ENCODE measurements at regions not wholly inside any gene's neighbourhood (a gene's known extent, or its start where the extent isn't known, plus 50 kb on each side); places are given as distances from the start of the nearest gene placed in this dataset.

GRCh38 chr5:21263361-21263760 is 1275.4 kb upstream of the CDH18 start:
- DNase-seq: no peak
- no peak for TF ChIP-seq CTCF (IDR thresholded peaks at IDR 0.05; ENCODE audit: low read length)
- no peak for TF ChIP-seq EZH2phosphoT487 (IDR thresholded peaks at IDR 0.05; ENCODE audit: low read length)
- no peak for TF ChIP-seq EZH2 (optimal IDR thresholded peaks at IDR 0.05; ENCODE audit: low read depth, low read length)
- H3K9ac ChIP-seq (ENCODE audit: low read length): no peak overlapping the region
- no peaks in the 10 kb centered on the region for H3K9me3 ChIP-seq (replicated peaks; ENCODE audit: insufficient read depth, low read length)
- no peak overlapping the region for H2AFZ ChIP-seq (ENCODE audit: low read length)
- no peaks in the 10 kb centered on the region for H3K79me2 ChIP-seq (ENCODE audit: low read length)
- no peak overlapping the region for H3K4me3 ChIP-seq (ENCODE audit: low read length)
- H3K9me2 ChIP-seq (replicated peaks; ENCODE audit: insufficient read depth, low read length): no peaks in the 10 kb centered on the region
- H3K27ac ChIP-seq (ENCODE audit: low read length): no peak overlapping the region
- H3F3A ChIP-seq (ENCODE audit: insufficient read depth, low read length): no peaks in the 10 kb centered on the region
- no peaks in the 10 kb centered on the region for H3K4me1 ChIP-seq (ENCODE audit: low read length)
- H3K27me3 ChIP-seq (replicated peaks; ENCODE audit: insufficient read depth, low read length): no peaks in the 10 kb centered on the region
- no peak overlapping the region for H3K4me2 ChIP-seq (ENCODE audit: low read depth, low read length)
- no peaks in the 10 kb centered on the region for H3K36me3 ChIP-seq (replicated peaks; ENCODE audit: insufficient read depth, low read length)
- H4K20me1 ChIP-seq (ENCODE audit: insufficient read depth, low read length): no peaks in the 10 kb centered on the region

- Histone ChIP-seq H3K9me2 (replicated peaks; ENCODE audit: insufficient read depth, low read length) (no peaks in the 10 kb centered on the region), H3K79me2 (ENCODE audit: low read length) (no peaks in the 10 kb centered on the region), H3K27me3 (replicated peaks; ENCODE audit: insufficient read depth, low read length) (no peaks in the 10 kb centered on the region), H3K9me3 (replicated peaks; ENCODE audit: insufficient read depth, low read length) (no peaks in the 10 kb centered on the region), H3K4me1 (ENCODE audit: low read length) (no peaks in the 10 kb centered on the region), H3K9ac (ENCODE audit: low read length) (no peak overlapping the region), H3F3A (ENCODE audit: insufficient read depth, low read length) (no peaks in the 10 kb centered on the region), H3K27ac (ENCODE audit: low read length) (no peak overlapping the region), H3K36me3 (replicated peaks; ENCODE audit: insufficient read depth, low read length) (no peaks in the 10 kb centered on the region), H4K20me1 (ENCODE audit: insufficient read depth, low read length) (no peaks in the 10 kb centered on the region), H3K4me2 (ENCODE audit: low read depth, low read length) (no peak overlapping the region), H3K4me3 (ENCODE audit: low read length) (no peak overlapping the region), H2AFZ (ENCODE audit: low read length) (no peak overlapping the region)
- DNase-seq: no peak
- TF ChIP-seq EZH2phosphoT487 (IDR thresholded peaks at IDR 0.05; ENCODE audit: low read length): no peak
- no peak for TF ChIP-seq EZH2 (optimal IDR thresholded peaks at IDR 0.05; ENCODE audit: low read depth, low read length)
- no peak for TF ChIP-seq CTCF (IDR thresholded peaks at IDR 0.05; ENCODE audit: low read length)
These were observed 1266.2 kb upstream of the CDH18 start for GRCh38 chr5:21254161-21254560.

GRCh38 chr5:21244982-21245381 is 1257.0 kb upstream of the CDH18 start:
- Histone ChIP-seq H2AFZ (ENCODE audit: low read length) (no peak overlapping the region), H3K4me3 (ENCODE audit: low read length) (no peak overlapping the region), H4K20me1 (ENCODE audit: insufficient read depth, low read length) (no peaks in the 10 kb centered on the region), H3K9me2 (replicated peaks; ENCODE audit: insufficient read depth, low read length) (no peaks in the 10 kb centered on the region), H3K9ac (ENCODE audit: low read length) (no peak overlapping the region), H3K79me2 (ENCODE audit: low read length) (no peaks in the 10 kb centered on the region), H3K4me2 (ENCODE audit: low read depth, low read length) (no peak overlapping the region), H3K9me3 (replicated peaks; ENCODE audit: insufficient read depth, low read length) (no peaks in the 10 kb centered on the region), H3K27me3 (replicated peaks; ENCODE audit: insufficient read depth, low read length) (no peaks in the 10 kb centered on the region), H3K36me3 (replicated peaks; ENCODE audit: insufficient read depth, low read length) (no peaks in the 10 kb centered on the region), H3K27ac (ENCODE audit: low read length) (no peak overlapping the region), H3F3A (ENCODE audit: insufficient read depth, low read length) (no peaks in the 10 kb centered on the region), H3K4me1 (ENCODE audit: low read length) (no peaks in the 10 kb centered on the region)
- no peak for TF ChIP-seq EZH2phosphoT487 (IDR thresholded peaks at IDR 0.05; ENCODE audit: low read length)
- TF ChIP-seq EZH2 (optimal IDR thresholded peaks at IDR 0.05; ENCODE audit: low read depth, low read length): no peak
- TF ChIP-seq CTCF (IDR thresholded peaks at IDR 0.05; ENCODE audit: low read length): no peak
- no peak for DNase-seq

Measured in MM.1S (cell line).